Kidney (tissue), 13 donors: ENCODE measurements at regions not wholly inside any gene's neighbourhood (a gene's known extent, or its start where the extent isn't known, plus 50 kb on each side); places are given as distances from the start of the nearest gene placed in this dataset.

ENCODE experiments used
- DNase-seq, 5 donors: peaks; one replicate each; pipeline ENCODE4 v3.0.0-alpha.2; 2013 to 2020
- FAIRE-seq: peaks from 2 replicates; lab custom pipeline; 2012; peaks lifted over from hg19 to GRCh38; lab: Jason Lieb, UNC
- H3K27ac ChIP-seq, 2 donors: one replicate each; pipeline ENCODE4 v1.7.0; 2013; ENCODE audit warnings: low read depth in 2 of 2, low read length in 2 of 2, inconsistent platforms in 1 of 2
- H3K27me3 ChIP-seq: one replicate; pipeline ENCODE4 v1.7.1; 2013; ENCODE audit warnings: low read length, inconsistent platforms; ENCODE audit not compliant: control insufficient read depth, insufficient read depth
- H3K36me3 ChIP-seq, 3 donors: one replicate each; pipeline versions ENCODE4 v1.7.0 to v1.7.1; 2013; ENCODE audit warnings: low read length in 3 of 3, control low read depth in 1 of 3, inconsistent platforms in 1 of 3; ENCODE audit not compliant: insufficient read depth in 3 of 3, control insufficient read depth in 2 of 3
- H3K4me1 ChIP-seq, 3 donors: one replicate each; pipeline versions ENCODE4 v1.7.0 to v1.7.1; 2013; ENCODE audit warnings: low read length in 3 of 3, inconsistent platforms in 1 of 3, low read depth in 1 of 3; ENCODE audit not compliant: control insufficient read depth in 2 of 3, insufficient read depth in 2 of 3
- H3K4me3 ChIP-seq, 3 donors: one replicate each; pipeline versions ENCODE4 v1.7.0 to v1.8.1; 2013; ENCODE audit warnings: low read length in 3 of 3, control low read depth in 1 of 3, inconsistent platforms in 1 of 3
- H3K9ac ChIP-seq, 3 donors: one replicate each; pipeline versions ENCODE4 v1.7.0 to v1.7.1; 2013; ENCODE audit warnings: low read length in 3 of 3, control low read depth in 1 of 3, inconsistent platforms in 1 of 3
- H3K9me3 ChIP-seq, 3 donors: one replicate each; pipeline versions ENCODE4 v1.7.0 to v1.7.1; 2013; ENCODE audit warnings: low read length in 3 of 3, control low read depth in 1 of 3, inconsistent platforms in 1 of 3; ENCODE audit not compliant: control insufficient read depth in 2 of 3, insufficient read depth in 1 of 3
- CTCF ChIP-seq: IDR thresholded peaks from 3 replicates; pipeline ENCODE4 v1.5.1; 2012; ENCODE audit warnings: mild to moderate bottlenecking, moderate library complexity, borderline replicate concordance; ENCODE audit not compliant: insufficient read depth; ENCODE audit errors: extremely low read depth
- intact Hi-C: fragments of 100-400 bp; cut with DNase I; formaldehyde crosslinking; loops from one replicate; pipeline ENCODE4 v1.11.1; 2022
- donor health status: control.
- donor health status: control.
- donor health status: control.
- donor health status: control.
- donor health status: control.
- donor health status: DM: yes; HTN: yes; CAD: no.
- donor health status: Normal renal cell carcinoma (clear cell type).

DNA sequence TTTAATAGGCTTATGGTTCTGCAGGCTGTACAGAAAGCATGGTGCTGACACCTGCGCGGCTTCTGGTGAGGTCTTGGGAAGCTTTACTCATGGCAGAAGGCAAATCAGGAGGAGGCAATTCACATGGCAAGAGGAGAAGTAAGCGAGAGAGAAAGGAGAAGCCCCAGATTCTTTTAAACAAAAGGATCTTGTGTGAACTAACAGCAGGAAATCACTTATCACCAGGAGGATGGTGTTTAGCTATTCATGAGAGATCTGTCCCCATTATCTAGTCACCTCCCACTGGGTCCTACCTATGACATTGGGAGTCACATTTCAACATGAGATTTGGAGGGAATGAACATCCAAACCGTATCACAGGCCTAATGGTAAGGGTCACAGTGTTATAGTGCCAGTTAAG is 678.0 kb upstream of the KCND2 start:
- intact Hi-C loops: no loop called here
- no peak overlapping the region for H3K9ac ChIP-seq
- no peak overlapping the region for H3K4me3 ChIP-seq
- H3K9me3 ChIP-seq: no peaks in the 10 kb centered on the region
- no peak for TF ChIP-seq CTCF
- H3K36me3 ChIP-seq: no peaks in the 10 kb centered on the region
- no peak for DNase-seq
- H3K4me1 ChIP-seq: no peaks in the 10 kb centered on the region
- no peaks in the 10 kb centered on the region for H3K27me3 ChIP-seq
- FAIRE-seq: no peak
- H3K27ac ChIP-seq: no peak overlapping the region

DNA sequence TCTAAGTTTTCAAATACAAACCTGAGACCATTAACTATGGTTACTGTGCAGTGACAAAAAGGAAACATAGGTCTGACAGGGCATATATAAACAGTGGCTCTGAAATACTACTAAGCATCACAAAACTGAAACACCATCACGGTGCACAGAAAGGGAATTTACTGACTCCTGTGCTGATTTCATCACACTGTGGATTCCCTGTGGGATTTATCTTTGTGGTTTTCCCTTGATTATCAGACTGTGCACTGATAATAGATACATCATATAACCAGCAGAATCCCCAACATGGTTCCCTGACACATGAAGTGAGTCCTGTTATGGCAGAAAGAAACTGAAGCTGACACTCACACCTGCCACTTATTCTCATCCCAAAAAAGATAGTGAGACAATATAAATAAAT is 676.3 kb upstream of the KCND2 start:
- Histone ChIP-seq H3K9me3 (no peaks in the 10 kb centered on the region), H3K27me3 (no peaks in the 10 kb centered on the region), H3K27ac (no peak overlapping the region), H3K36me3 (no peaks in the 10 kb centered on the region), H3K4me3 (no peak overlapping the region), H3K4me1 (no peaks in the 10 kb centered on the region), H3K9ac (no peak overlapping the region)
- TF ChIP-seq CTCF: no peak
- no peak for FAIRE-seq
- no peak for DNase-seq
- intact Hi-C loops: no loop called here

DNA sequence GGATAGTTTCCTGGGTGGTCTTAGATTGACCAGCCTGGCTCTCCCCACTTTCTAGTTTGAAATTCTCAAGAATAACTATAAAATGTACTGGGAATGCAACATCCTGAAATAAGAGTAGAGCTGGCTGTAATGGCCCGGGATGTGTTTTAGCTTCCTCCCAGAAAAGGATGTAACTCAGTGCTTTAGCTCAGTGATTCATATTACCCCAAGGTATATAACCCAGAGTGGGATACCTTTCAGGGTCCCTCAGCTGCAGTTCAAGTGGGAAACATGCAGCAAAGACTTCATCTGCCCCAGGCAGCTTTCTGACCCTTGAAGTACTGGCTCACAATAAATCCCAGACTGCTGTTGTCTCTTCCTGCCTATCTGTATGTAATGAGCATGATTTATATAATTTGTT is 666.7 kb upstream of the KCND2 start:
- no peak for DNase-seq
- H3K9ac ChIP-seq: no peak overlapping the region
- H3K4me1 ChIP-seq: no peaks in the 10 kb centered on the region
- FAIRE-seq: no peak
- H3K9me3 ChIP-seq: no peaks in the 10 kb centered on the region
- no peak for TF ChIP-seq CTCF
- H3K27me3 ChIP-seq: no peaks in the 10 kb centered on the region
- H3K4me3 ChIP-seq: no peak overlapping the region
- H3K36me3 ChIP-seq: no peaks in the 10 kb centered on the region
- H3K27ac ChIP-seq: no peak overlapping the region
- intact Hi-C loops: no loop called here

DNA sequence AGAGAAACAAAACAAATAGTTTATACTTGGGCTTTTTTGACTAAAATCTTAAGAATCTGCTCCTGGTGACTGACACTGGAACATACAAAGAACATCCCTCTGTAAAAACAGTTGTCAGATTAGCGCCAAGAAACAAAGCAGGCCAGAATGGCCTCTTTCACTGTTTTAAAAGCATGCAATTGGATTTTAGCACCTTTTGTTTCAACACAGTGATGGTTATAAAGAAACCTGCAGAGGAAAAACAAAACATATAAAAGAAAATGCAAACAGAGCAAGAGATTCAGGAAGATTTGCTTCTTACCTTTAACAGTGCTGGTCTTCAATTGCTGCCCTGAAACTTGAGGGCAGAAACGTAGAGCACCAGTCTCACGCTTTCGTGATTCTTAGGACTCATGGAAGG is 652.2 kb upstream of the KCND2 start:
- H3K4me3 ChIP-seq: no peak overlapping the region
- no peaks in the 10 kb centered on the region for H3K36me3 ChIP-seq
- no peaks in the 10 kb centered on the region for H3K27me3 ChIP-seq
- no peak overlapping the region for H3K27ac ChIP-seq
- no peak for TF ChIP-seq CTCF
- H3K9ac ChIP-seq: no peak overlapping the region
- no peak for DNase-seq
- intact Hi-C loops: no loop called here
- H3K4me1 ChIP-seq: no peaks in the 10 kb centered on the region
- no peak for FAIRE-seq
- H3K9me3 ChIP-seq: no peaks in the 10 kb centered on the region
